IPS-20b (cell line): ENCODE measurements at regions not wholly inside any gene's neighbourhood (a gene's known extent, or its start where the extent isn't known, plus 50 kb on each side); places are given as distances from the start of the nearest gene placed in this dataset.

Experiments used
- H3K27ac ChIP-seq: one replicate; pipeline ENCODE4 v1.5.1; 2013; ENCODE audit warnings: low read length
- H3K27me3 ChIP-seq: 2 replicates; pipeline ENCODE4 v1.6.1; 2013; ENCODE audit warnings: mild to moderate bottlenecking, low read length, inconsistent platforms; ENCODE audit not compliant: insufficient read depth
- H3K36me3 ChIP-seq: 2 replicates; pipeline ENCODE4 v1.6.1; 2013; ENCODE audit warnings: low read depth, mild to moderate bottlenecking, inconsistent platforms, low read length, moderate library complexity; ENCODE audit not compliant: insufficient read depth
- H3K4me1 ChIP-seq: 2 replicates; pipeline ENCODE4 v1.6.1; 2013; ENCODE audit warnings: mild to moderate bottlenecking, control low read depth, inconsistent platforms, low read length, moderate library complexity; ENCODE audit not compliant: insufficient read depth
- H3K4me3 ChIP-seq: 2 replicates; pipeline ENCODE4 v1.5.1; 2013; ENCODE audit warnings: mild to moderate bottlenecking, low read length, inconsistent platforms
- H3K9ac ChIP-seq: 2 replicates; pipeline ENCODE4 v1.6.1; 2013; ENCODE audit warnings: low read depth, mild to moderate bottlenecking, inconsistent platforms, low read length, moderate library complexity
- H3K9me3 ChIP-seq: 2 replicates; pipeline ENCODE4 v1.6.1; 2013; ENCODE audit warnings: mild to moderate bottlenecking, low read depth, low read length, inconsistent platforms; ENCODE audit not compliant: insufficient read depth

GRCh38 chr15:72916378-72916777 lies 132.8 kb upstream of the ADPGK start:
- Histone ChIP-seq H3K4me3 (no peak overlapping the region), H3K4me1 (no peaks in the 10 kb centered on the region), H3K9ac (no peak overlapping the region), H3K27me3 (no peaks in the 10 kb centered on the region), H3K36me3 (no peaks in the 10 kb centered on the region), H3K27ac (no peak overlapping the region), H3K9me3 (no peaks in the 10 kb centered on the region)

GRCh38 chr15:72915843-72916242 lies 132.3 kb upstream of the ADPGK start:
- H3K9ac ChIP-seq, result no peak overlapping the region
- no peaks in the 10 kb centered on the region for H3K27me3 ChIP-seq
- H3K27ac ChIP-seq, result no peak overlapping the region
- no peaks in the 10 kb centered on the region for H3K4me1 ChIP-seq
- H3K9me3 ChIP-seq, result no peaks in the 10 kb centered on the region
- H3K36me3 ChIP-seq, result no peaks in the 10 kb centered on the region
- no peak overlapping the region for H3K4me3 ChIP-seq

GRCh38 chr15:72912996-72913395 lies 129.4 kb upstream of the ADPGK start:
- H3K4me3 ChIP-seq, result no peak overlapping the region
- H3K36me3 ChIP-seq, result no peaks in the 10 kb centered on the region
- no peaks in the 10 kb centered on the region for H3K27me3 ChIP-seq
- no peaks in the 10 kb centered on the region for H3K4me1 ChIP-seq
- no peak overlapping the region for H3K9ac ChIP-seq
- no peak overlapping the region for H3K27ac ChIP-seq
- no peaks in the 10 kb centered on the region for H3K9me3 ChIP-seq

GRCh38 chr15:72912121-72912520 lies 128.6 kb upstream of the ADPGK start:
- Histone ChIP-seq H3K27me3 (no peaks in the 10 kb centered on the region), H3K9ac (no peak overlapping the region), H3K36me3 (no peaks in the 10 kb centered on the region), H3K4me1 (no peaks in the 10 kb centered on the region), H3K27ac (no peak overlapping the region), H3K9me3 (no peaks in the 10 kb centered on the region), H3K4me3 (no peak overlapping the region)

- Histone ChIP-seq H3K9ac (no peak overlapping the region), H3K27ac (no peak overlapping the region), H3K27me3 (no peaks in the 10 kb centered on the region), H3K36me3 (no peaks in the 10 kb centered on the region), H3K4me1 (no peaks in the 10 kb centered on the region), H3K9me3 (no peaks in the 10 kb centered on the region), H3K4me3 (no peak overlapping the region)
These were observed 128.1 kb upstream of the ADPGK start for GRCh38 chr15:72911626-72912025.

GRCh38 chr15:72908713-72909112 lies 125.2 kb upstream of the ADPGK start:
- Histone ChIP-seq H3K4me3 (no peak overlapping the region), H3K27ac (no peak overlapping the region), H3K9me3 (no peaks in the 10 kb centered on the region), H3K36me3 (no peaks in the 10 kb centered on the region), H3K27me3 (no peaks in the 10 kb centered on the region), H3K4me1 (no peaks in the 10 kb centered on the region), H3K9ac (no peak overlapping the region)

- H3K27me3 ChIP-seq, result no peaks in the 10 kb centered on the region
- H3K9me3 ChIP-seq, result no peaks in the 10 kb centered on the region
- no peak overlapping the region for H3K27ac ChIP-seq
- no peak overlapping the region for H3K9ac ChIP-seq
- no peaks in the 10 kb centered on the region for H3K36me3 ChIP-seq
- no peak overlapping the region for H3K4me3 ChIP-seq
- H3K4me1 ChIP-seq, result no peaks in the 10 kb centered on the region
These were observed 124.2 kb upstream of the ADPGK start for GRCh38 chr15:72907733-72908132.

- H3K27ac ChIP-seq, result no peak overlapping the region
- H3K9me3 ChIP-seq, result no peaks in the 10 kb centered on the region
- H3K36me3 ChIP-seq, result no peaks in the 10 kb centered on the region
- H3K4me3 ChIP-seq, result no peak overlapping the region
- H3K27me3 ChIP-seq, result peaks cover 4% of the 10 kb centered on the region; the same call in 1 of the 2 replicates
- H3K4me1 ChIP-seq, result no peaks in the 10 kb centered on the region
- H3K9ac ChIP-seq, result no peak overlapping the region
These were observed 119.3 kb upstream of the ADPGK start for GRCh38 chr15:72902919-72903260.

- Histone ChIP-seq H3K4me1 (no peaks in the 10 kb centered on the region), H3K36me3 (no peaks in the 10 kb centered on the region), H3K27ac (no peak overlapping the region), H3K27me3 (peaks cover 4% of the 10 kb centered on the region; the same call in 1 of the 2 replicates), H3K9me3 (no peaks in the 10 kb centered on the region), H3K4me3 (no peak overlapping the region), H3K9ac (no peak overlapping the region)
These were observed 118.8 kb upstream of the ADPGK start for GRCh38 chr15:72902245-72902918.

- H3K4me1 ChIP-seq, result no peaks in the 10 kb centered on the region
- H3K27ac ChIP-seq, result no peak overlapping the region
- no peaks in the 10 kb centered on the region for H3K9me3 ChIP-seq
- H3K27me3 ChIP-seq, result no peaks in the 10 kb centered on the region
- no peak overlapping the region for H3K9ac ChIP-seq
- H3K4me3 ChIP-seq, result no peak overlapping the region
- H3K36me3 ChIP-seq, result no peaks in the 10 kb centered on the region
These were observed 109.4 kb upstream of the ADPGK start for GRCh38 chr15:72892986-72893385.

- Histone ChIP-seq H3K9me3 (no peaks in the 10 kb centered on the region), H3K9ac (no peak overlapping the region), H3K27ac (no peak overlapping the region), H3K4me3 (no peak overlapping the region), H3K4me1 (no peaks in the 10 kb centered on the region), H3K36me3 (no peaks in the 10 kb centered on the region), H3K27me3 (no peaks in the 10 kb centered on the region)
These were observed 106.5 kb upstream of the ADPGK start for GRCh38 chr15:72890043-72890442.

GRCh38 chr15:72889545-72889944 lies 106.0 kb upstream of the ADPGK start:
- Histone ChIP-seq H3K9ac (no peak overlapping the region), H3K36me3 (no peaks in the 10 kb centered on the region), H3K4me1 (no peaks in the 10 kb centered on the region), H3K9me3 (no peaks in the 10 kb centered on the region), H3K27ac (no peak overlapping the region), H3K4me3 (no peak overlapping the region), H3K27me3 (no peaks in the 10 kb centered on the region)
